ENCODE measurements at regions not wholly inside any gene's neighbourhood (a gene's known extent, or its start where the extent isn't known, plus 50 kb on each side); places are given as distances from the start of the nearest gene placed in this dataset.

GRCh38 chr16:51390877-51391276, 239.8 kb upstream of the SALL1 start:
- Histone ChIP-seq H3K36me3 (ENCODE audit: control insufficient read depth, insufficient read depth, low read length) (no peaks in the 10 kb centered on the region), H3K27ac (ENCODE audit: insufficient read depth, low read length, poor library complexity, severe bottlenecking) (no peak overlapping the region), H3K4me1 (ENCODE audit: control insufficient read depth, insufficient read depth, low read length, poor library complexity, severe bottlenecking) (no peaks in the 10 kb centered on the region), H3K4me3 (ENCODE audit: insufficient read depth, low read depth, low read length, poor library complexity, severe bottlenecking) (no peak overlapping the region), H3K27me3 (replicated peaks; ENCODE audit: control insufficient read depth, insufficient read depth, low read length, poor library complexity, severe bottlenecking) (no peaks in the 10 kb centered on the region), H3K9me3 (ENCODE audit: control insufficient read depth, low read length) (no peaks in the 10 kb centered on the region)
- no peak for DNase-seq

DNA sequence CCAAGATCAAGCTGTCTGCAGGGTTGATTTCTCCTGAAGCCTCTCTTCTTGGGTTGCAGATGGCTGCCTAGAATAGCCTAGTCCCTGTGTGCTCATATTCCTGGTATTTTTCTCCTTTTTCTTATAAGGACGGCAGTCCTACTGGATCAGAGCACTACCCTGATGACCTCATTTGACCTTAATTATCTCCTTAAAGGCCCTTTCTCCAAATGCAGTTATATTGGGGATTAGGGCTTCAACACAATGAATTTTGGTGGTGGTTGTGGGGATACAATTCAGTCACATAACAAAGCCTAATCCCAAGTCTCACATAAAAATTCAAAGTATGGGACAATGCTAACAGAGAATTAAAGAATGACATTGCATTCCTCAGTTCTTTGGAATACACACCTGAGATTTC, 238.8 kb upstream of the SALL1 start:
- H3K36me3 ChIP-seq (ENCODE audit: control insufficient read depth, insufficient read depth, low read length), result no peaks in the 10 kb centered on the region
- no peak overlapping the region for H3K27ac ChIP-seq (ENCODE audit: insufficient read depth, low read length, poor library complexity, severe bottlenecking)
- no peak overlapping the region for H3K4me3 ChIP-seq (ENCODE audit: insufficient read depth, low read depth, low read length, poor library complexity, severe bottlenecking)
- H3K9me3 ChIP-seq (ENCODE audit: control insufficient read depth, low read length), result no peaks in the 10 kb centered on the region
- no peaks in the 10 kb centered on the region for H3K27me3 ChIP-seq (replicated peaks; ENCODE audit: control insufficient read depth, insufficient read depth, low read length, poor library complexity, severe bottlenecking)
- no peaks in the 10 kb centered on the region for H3K4me1 ChIP-seq (ENCODE audit: control insufficient read depth, insufficient read depth, low read length, poor library complexity, severe bottlenecking)
- DNase-seq, result no peak

- no peaks in the 10 kb centered on the region for H3K9me3 ChIP-seq (ENCODE audit: control insufficient read depth, low read length)
- H3K36me3 ChIP-seq (ENCODE audit: control insufficient read depth, insufficient read depth, low read length), result no peaks in the 10 kb centered on the region
- no peak overlapping the region for H3K4me3 ChIP-seq (ENCODE audit: insufficient read depth, low read depth, low read length, poor library complexity, severe bottlenecking)
- H3K27me3 ChIP-seq (replicated peaks; ENCODE audit: control insufficient read depth, insufficient read depth, low read length, poor library complexity, severe bottlenecking), result no peaks in the 10 kb centered on the region
- no peak overlapping the region for H3K27ac ChIP-seq (ENCODE audit: insufficient read depth, low read length, poor library complexity, severe bottlenecking)
- H3K4me1 ChIP-seq (ENCODE audit: control insufficient read depth, insufficient read depth, low read length, poor library complexity, severe bottlenecking), result no peaks in the 10 kb centered on the region
- no peak for DNase-seq
Measured at GRCh38 chr16:51388516-51388951, 237.5 kb upstream of the SALL1 start.

GRCh38 chr16:51383909-51384308, 232.8 kb upstream of the SALL1 start:
- Histone ChIP-seq H3K9me3 (ENCODE audit: control insufficient read depth, low read length) (no peaks in the 10 kb centered on the region), H3K36me3 (ENCODE audit: control insufficient read depth, insufficient read depth, low read length) (no peaks in the 10 kb centered on the region), H3K27me3 (replicated peaks; ENCODE audit: control insufficient read depth, insufficient read depth, low read length, poor library complexity, severe bottlenecking) (no peaks in the 10 kb centered on the region), H3K4me3 (ENCODE audit: insufficient read depth, low read depth, low read length, poor library complexity, severe bottlenecking) (no peak overlapping the region), H3K27ac (ENCODE audit: insufficient read depth, low read length, poor library complexity, severe bottlenecking) (no peak overlapping the region), H3K4me1 (ENCODE audit: control insufficient read depth, insufficient read depth, low read length, poor library complexity, severe bottlenecking) (no peaks in the 10 kb centered on the region)
- DNase-seq, result no peak

DNA sequence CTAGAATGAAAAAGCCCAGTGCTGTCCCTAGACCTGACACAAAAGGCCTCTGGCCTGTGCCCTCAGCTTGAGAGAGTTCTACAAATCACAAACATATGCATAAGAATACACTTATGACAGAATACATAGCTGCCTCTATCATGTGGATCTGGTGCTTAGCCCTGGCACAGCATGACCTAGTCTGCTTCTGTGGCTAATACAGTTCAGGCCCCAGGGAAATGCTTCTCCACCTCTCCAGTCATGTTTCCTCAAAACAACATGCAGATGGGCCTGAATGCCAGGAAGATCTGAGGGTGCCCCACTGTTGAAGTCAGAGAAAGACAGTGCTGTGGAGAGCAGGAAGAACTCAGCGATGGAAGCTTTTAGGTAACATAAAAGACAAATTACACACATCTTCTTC, 231.9 kb upstream of the SALL1 start:
- no peak overlapping the region for H3K27ac ChIP-seq (ENCODE audit: insufficient read depth, low read length, poor library complexity, severe bottlenecking)
- H3K9me3 ChIP-seq (ENCODE audit: control insufficient read depth, low read length), result no peaks in the 10 kb centered on the region
- no peaks in the 10 kb centered on the region for H3K27me3 ChIP-seq (replicated peaks; ENCODE audit: control insufficient read depth, insufficient read depth, low read length, poor library complexity, severe bottlenecking)
- no peak for DNase-seq
- H3K36me3 ChIP-seq (ENCODE audit: control insufficient read depth, insufficient read depth, low read length), result no peaks in the 10 kb centered on the region
- H3K4me1 ChIP-seq (ENCODE audit: control insufficient read depth, insufficient read depth, low read length, poor library complexity, severe bottlenecking), result no peaks in the 10 kb centered on the region
- no peak overlapping the region for H3K4me3 ChIP-seq (ENCODE audit: insufficient read depth, low read depth, low read length, poor library complexity, severe bottlenecking)

GRCh38 chr16:51382211-51382610, 231.1 kb upstream of the SALL1 start:
- DNase-seq, result no peak
- Histone ChIP-seq H3K36me3 (ENCODE audit: control insufficient read depth, insufficient read depth, low read length) (no peaks in the 10 kb centered on the region), H3K4me3 (ENCODE audit: insufficient read depth, low read depth, low read length, poor library complexity, severe bottlenecking) (no peak overlapping the region), H3K27ac (ENCODE audit: insufficient read depth, low read length, poor library complexity, severe bottlenecking) (no peak overlapping the region), H3K27me3 (replicated peaks; ENCODE audit: control insufficient read depth, insufficient read depth, low read length, poor library complexity, severe bottlenecking) (no peaks in the 10 kb centered on the region), H3K9me3 (ENCODE audit: control insufficient read depth, low read length) (no peaks in the 10 kb centered on the region), H3K4me1 (ENCODE audit: control insufficient read depth, insufficient read depth, low read length, poor library complexity, severe bottlenecking) (no peaks in the 10 kb centered on the region)

- no peaks in the 10 kb centered on the region for H3K27me3 ChIP-seq (replicated peaks; ENCODE audit: control insufficient read depth, insufficient read depth, low read length, poor library complexity, severe bottlenecking)
- H3K4me3 ChIP-seq (ENCODE audit: insufficient read depth, low read depth, low read length, poor library complexity, severe bottlenecking), result no peak overlapping the region
- DNase-seq, result no peak
- no peaks in the 10 kb centered on the region for H3K9me3 ChIP-seq (ENCODE audit: control insufficient read depth, low read length)
- no peak overlapping the region for H3K27ac ChIP-seq (ENCODE audit: insufficient read depth, low read length, poor library complexity, severe bottlenecking)
- H3K36me3 ChIP-seq (ENCODE audit: control insufficient read depth, insufficient read depth, low read length), result no peaks in the 10 kb centered on the region
- no peaks in the 10 kb centered on the region for H3K4me1 ChIP-seq (ENCODE audit: control insufficient read depth, insufficient read depth, low read length, poor library complexity, severe bottlenecking)
Measured at GRCh38 chr16:51376080-51376479, 225.0 kb upstream of the SALL1 start.

GRCh38 chr16:51374790-51375189, 223.7 kb upstream of the SALL1 start:
- no peak overlapping the region for H3K4me3 ChIP-seq (ENCODE audit: insufficient read depth, low read depth, low read length, poor library complexity, severe bottlenecking)
- no peaks in the 10 kb centered on the region for H3K9me3 ChIP-seq (ENCODE audit: control insufficient read depth, low read length)
- H3K36me3 ChIP-seq (ENCODE audit: control insufficient read depth, insufficient read depth, low read length), result no peaks in the 10 kb centered on the region
- no peaks in the 10 kb centered on the region for H3K4me1 ChIP-seq (ENCODE audit: control insufficient read depth, insufficient read depth, low read length, poor library complexity, severe bottlenecking)
- no peak for DNase-seq
- no peaks in the 10 kb centered on the region for H3K27me3 ChIP-seq (replicated peaks; ENCODE audit: control insufficient read depth, insufficient read depth, low read length, poor library complexity, severe bottlenecking)
- H3K27ac ChIP-seq (ENCODE audit: insufficient read depth, low read length, poor library complexity, severe bottlenecking), result no peak overlapping the region

- no peaks in the 10 kb centered on the region for H3K4me1 ChIP-seq (ENCODE audit: control insufficient read depth, insufficient read depth, low read length, poor library complexity, severe bottlenecking)
- no peaks in the 10 kb centered on the region for H3K27me3 ChIP-seq (replicated peaks; ENCODE audit: control insufficient read depth, insufficient read depth, low read length, poor library complexity, severe bottlenecking)
- H3K36me3 ChIP-seq (ENCODE audit: control insufficient read depth, insufficient read depth, low read length), result no peaks in the 10 kb centered on the region
- no peaks in the 10 kb centered on the region for H3K9me3 ChIP-seq (ENCODE audit: control insufficient read depth, low read length)
- no peak overlapping the region for H3K27ac ChIP-seq (ENCODE audit: insufficient read depth, low read length, poor library complexity, severe bottlenecking)
- H3K4me3 ChIP-seq (ENCODE audit: insufficient read depth, low read depth, low read length, poor library complexity, severe bottlenecking), result no peak overlapping the region
- DNase-seq, result no peak
Measured at GRCh38 chr16:51374346-51374745, 223.3 kb upstream of the SALL1 start.

GRCh38 chr16:51365715-51366114, 214.6 kb upstream of the SALL1 start:
- H3K27me3 ChIP-seq (replicated peaks; ENCODE audit: control insufficient read depth, insufficient read depth, low read length, poor library complexity, severe bottlenecking), result no peaks in the 10 kb centered on the region
- H3K9me3 ChIP-seq (ENCODE audit: control insufficient read depth, low read length), result no peaks in the 10 kb centered on the region
- H3K36me3 ChIP-seq (ENCODE audit: control insufficient read depth, insufficient read depth, low read length), result no peaks in the 10 kb centered on the region
- H3K4me3 ChIP-seq (ENCODE audit: insufficient read depth, low read depth, low read length, poor library complexity, severe bottlenecking), result no peak overlapping the region
- H3K27ac ChIP-seq (ENCODE audit: insufficient read depth, low read length, poor library complexity, severe bottlenecking), result no peak overlapping the region
- DNase-seq, result no peak
- H3K4me1 ChIP-seq (ENCODE audit: control insufficient read depth, insufficient read depth, low read length, poor library complexity, severe bottlenecking), result no peaks in the 10 kb centered on the region

Measured in effector memory CD4-positive, alpha-beta T cell (primary cell).